ENCODE measurements at regions not wholly inside any gene's neighbourhood (a gene's known extent, or its start where the extent isn't known, plus 50 kb on each side); places are given as distances from the start of the nearest gene placed in this dataset.

DNA sequence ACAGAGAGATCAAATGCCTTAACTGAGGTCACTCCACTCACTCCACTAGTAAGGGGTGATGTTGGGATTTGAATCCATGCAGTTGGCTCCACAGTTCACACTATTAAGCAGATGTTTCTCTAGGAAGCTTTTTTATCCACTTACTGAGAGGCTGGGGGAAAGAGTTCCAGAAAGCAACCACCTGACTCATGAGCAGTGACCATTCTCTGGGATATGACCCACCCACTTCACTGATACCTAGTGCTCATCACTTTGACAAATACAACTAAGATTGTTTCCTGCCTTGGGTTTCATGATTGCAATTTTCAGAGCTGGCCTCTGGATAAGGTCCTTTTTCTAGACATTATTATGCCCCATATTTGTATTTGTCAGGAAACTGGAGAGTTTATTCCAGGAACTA, 152.1 kb upstream of the PLEKHG7 start:
- Histone ChIP-seq H2AFZ (ENCODE audit: control insufficient read depth, low read depth, low read length) (peak overlapping the region; percentile 36), H3K9ac (ENCODE audit: control insufficient read depth, insufficient read depth, low read length) (no peak overlapping the region), H3K4me1 (ENCODE audit: control insufficient read depth, insufficient read depth, low read length) (peaks cover 59% of the 10 kb centered on the region), H3K9me3 (replicated peaks; ENCODE audit: control insufficient read depth, insufficient read depth, low read length) (no peaks in the 10 kb centered on the region), H3K4me3 (no peak overlapping the region), H4K20me1 (ENCODE audit: control insufficient read depth, insufficient read depth) (no peaks in the 10 kb centered on the region), H3K79me2 (ENCODE audit: control insufficient read depth, insufficient read depth, low read length) (peaks cover 4% of the 10 kb centered on the region), H3K36me3 (ENCODE audit: control insufficient read depth in 2 of 2, insufficient read depth in 2 of 2, low read length in 1 of 2) (no peaks in the 10 kb centered on the region), H3K27ac (ENCODE audit: control insufficient read depth, insufficient read depth) (peak overlapping the region; percentile 98), H3K4me2 (ENCODE audit: control insufficient read depth, insufficient read depth) (no peak overlapping the region), H3K27me3 (replicated peaks in 1 of 2; ENCODE audit: control insufficient read depth in 2 of 2, insufficient read depth in 2 of 2, low read length in 1 of 2) (no peaks in the 10 kb centered on the region)
- RAD21 ChIA-PET (ENCODE audit: unreplicated experiment), result interaction anchor here (0.8 to 15.5 kb wide), 13 partner anchors 11 to 413 kb away, joined by 3 to 346 read pairs (median 6); partner anchors contain the start of gene BTG1
- POLR2A ChIA-PET, result interaction anchor here (0.7 to 15.5 kb wide), 8 partner anchors 9 to 147 kb away, joined by 3 to 204 read pairs (median 4); no protein-coding TSS in a partner anchor
- in situ Hi-C loops (cut with MboI), result loop anchor here (25.0 kb wide), 1 partner anchor 88 kb away; no protein-coding TSS in a partner anchor
- SMC1A ChIA-PET (ENCODE audit: uncharacterized antibody, unreplicated experiment), result interaction anchor here (0.6 to 9.6 kb wide), 22 partner anchors 9 to 416 kb away, joined by 3 to 228 read pairs (median 4); no protein-coding TSS in a partner anchor
- FAIRE-seq (no peak), ATAC-seq (no peak), DNase-seq (ENCODE audit: low read depth, low spot score) (no peak)
- no TSS peak for BruUV-seq (replicated peaks)
- intact Hi-C loops (cut with micrococcal nuclease; ENCODE audit: unreplicated experiment), result no loop called here
- CTCF ChIA-PET, result interaction anchor here (0.6 to 2.9 kb wide), 8 partner anchors 9 to 405 kb away, joined by 3 to 16 read pairs (median 5); partner anchors contain the start of gene BTG1
- TF ChIP-seq TBL1XR1 (IDR thresholded peaks at IDR 0.05; ENCODE audit: low read depth, low read length) (no peak), TARDBP (IDR thresholded peaks at IDR 0.05; ENCODE audit: borderline replicate concordance) (no peak), MYB (IDR thresholded peaks at IDR 0.05; ENCODE audit: borderline replicate concordance, low read depth, low read length) (no peak), POU2F2 (IDR thresholded peaks at IDR 0.05; ENCODE audit: borderline replicate concordance, low read depth, low read length) (no peak), SREBF2 (IDR thresholded peaks at IDR 0.05; ENCODE audit: low read length) (no peak), ZNF24 (IDR thresholded peaks at IDR 0.05) (no peak), TAF1 (IDR thresholded peaks at IDR 0.05; ENCODE audit: borderline replicate concordance, low read depth, low read length) (no peak), ZNF622 (IDR thresholded peaks at IDR 0.05) (no peak), CREM (IDR thresholded peaks at IDR 0.05; ENCODE audit: low read depth) (no peak), BMI1 (IDR thresholded peaks at IDR 0.05; ENCODE audit: borderline replicate concordance) (no peak), E2F8 (IDR thresholded peaks at IDR 0.05; ENCODE audit: low read depth, partially characterized antibody) (no peak), SPI1 (IDR thresholded peaks at IDR 0.05; ENCODE audit: borderline replicate concordance, insufficient read depth, low read depth, low read length) (no peak), ZSCAN29 (IDR thresholded peaks at IDR 0.05) (no peak)
- TF ChIP-seq, protein P1, sequence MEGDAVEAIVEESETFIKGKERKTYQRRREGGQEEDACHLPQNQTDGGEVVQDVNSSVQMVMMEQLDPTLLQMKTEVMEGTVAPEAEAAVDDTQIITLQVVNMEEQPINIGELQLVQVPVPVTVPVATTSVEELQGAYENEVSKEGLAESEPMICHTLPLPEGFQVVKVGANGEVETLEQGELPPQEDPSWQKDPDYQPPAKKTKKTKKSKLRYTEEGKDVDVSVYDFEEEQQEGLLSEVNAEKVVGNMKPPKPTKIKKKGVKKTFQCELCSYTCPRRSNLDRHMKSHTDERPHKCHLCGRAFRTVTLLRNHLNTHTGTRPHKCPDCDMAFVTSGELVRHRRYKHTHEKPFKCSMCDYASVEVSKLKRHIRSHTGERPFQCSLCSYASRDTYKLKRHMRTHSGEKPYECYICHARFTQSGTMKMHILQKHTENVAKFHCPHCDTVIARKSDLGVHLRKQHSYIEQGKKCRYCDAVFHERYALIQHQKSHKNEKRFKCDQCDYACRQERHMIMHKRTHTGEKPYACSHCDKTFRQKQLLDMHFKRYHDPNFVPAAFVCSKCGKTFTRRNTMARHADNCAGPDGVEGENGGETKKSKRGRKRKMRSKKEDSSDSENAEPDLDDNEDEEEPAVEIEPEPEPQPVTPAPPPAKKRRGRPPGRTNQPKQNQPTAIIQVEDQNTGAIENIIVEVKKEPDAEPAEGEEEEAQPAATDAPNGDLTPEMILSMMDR (IDR thresholded peaks at IDR 0.05 in 2 of 3, conservative IDR thresholded peaks at IDR 0.05 in 1 of 3; ENCODE audit: control insufficient read depth in 2 of 3, extremely low read depth in 1 of 3, insufficient read depth in 1 of 3, low read depth in 3 of 3, low read length in 3 of 3), result no peak
- TF ChIP-seq, protein P2, sequence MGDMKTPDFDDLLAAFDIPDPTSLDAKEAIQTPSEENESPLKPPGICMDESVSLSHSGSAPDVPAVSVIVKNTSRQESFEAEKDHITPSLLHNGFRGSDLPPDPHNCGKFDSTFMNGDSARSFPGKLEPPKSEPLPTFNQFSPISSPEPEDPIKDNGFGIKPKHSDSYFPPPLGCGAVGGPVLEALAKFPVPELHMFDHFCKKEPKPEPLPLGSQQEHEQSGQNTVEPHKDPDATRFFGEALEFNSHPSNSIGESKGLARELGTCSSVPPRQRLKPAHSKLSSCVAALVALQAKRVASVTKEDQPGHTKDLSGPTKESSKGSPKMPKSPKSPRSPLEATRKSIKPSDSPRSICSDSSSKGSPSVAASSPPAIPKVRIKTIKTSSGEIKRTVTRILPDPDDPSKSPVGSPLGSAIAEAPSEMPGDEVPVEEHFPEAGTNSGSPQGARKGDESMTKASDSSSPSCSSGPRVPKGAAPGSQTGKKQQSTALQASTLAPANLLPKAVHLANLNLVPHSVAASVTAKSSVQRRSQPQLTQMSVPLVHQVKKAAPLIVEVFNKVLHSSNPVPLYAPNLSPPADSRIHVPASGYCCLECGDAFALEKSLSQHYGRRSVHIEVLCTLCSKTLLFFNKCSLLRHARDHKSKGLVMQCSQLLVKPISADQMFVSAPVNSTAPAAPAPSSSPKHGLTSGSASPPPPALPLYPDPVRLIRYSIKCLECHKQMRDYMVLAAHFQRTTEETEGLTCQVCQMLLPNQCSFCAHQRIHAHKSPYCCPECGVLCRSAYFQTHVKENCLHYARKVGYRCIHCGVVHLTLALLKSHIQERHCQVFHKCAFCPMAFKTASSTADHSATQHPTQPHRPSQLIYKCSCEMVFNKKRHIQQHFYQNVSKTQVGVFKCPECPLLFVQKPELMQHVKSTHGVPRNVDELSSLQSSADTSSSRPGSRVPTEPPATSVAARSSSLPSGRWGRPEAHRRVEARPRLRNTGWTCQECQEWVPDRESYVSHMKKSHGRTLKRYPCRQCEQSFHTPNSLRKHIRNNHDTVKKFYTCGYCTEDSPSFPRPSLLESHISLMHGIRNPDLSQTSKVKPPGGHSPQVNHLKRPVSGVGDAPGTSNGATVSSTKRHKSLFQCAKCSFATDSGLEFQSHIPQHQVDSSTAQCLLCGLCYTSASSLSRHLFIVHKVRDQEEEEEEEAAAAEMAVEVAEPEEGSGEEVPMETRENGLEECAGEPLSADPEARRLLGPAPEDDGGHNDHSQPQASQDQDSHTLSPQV (IDR thresholded peaks at IDR 0.05), result no peak
- TF ChIP-seq, protein P3, sequence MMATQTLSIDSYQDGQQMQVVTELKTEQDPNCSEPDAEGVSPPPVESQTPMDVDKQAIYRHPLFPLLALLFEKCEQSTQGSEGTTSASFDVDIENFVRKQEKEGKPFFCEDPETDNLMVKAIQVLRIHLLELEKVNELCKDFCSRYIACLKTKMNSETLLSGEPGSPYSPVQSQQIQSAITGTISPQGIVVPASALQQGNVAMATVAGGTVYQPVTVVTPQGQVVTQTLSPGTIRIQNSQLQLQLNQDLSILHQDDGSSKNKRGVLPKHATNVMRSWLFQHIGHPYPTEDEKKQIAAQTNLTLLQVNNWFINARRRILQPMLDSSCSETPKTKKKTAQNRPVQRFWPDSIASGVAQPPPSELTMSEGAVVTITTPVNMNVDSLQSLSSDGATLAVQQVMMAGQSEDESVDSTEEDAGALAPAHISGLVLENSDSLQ (IDR thresholded peaks at IDR 0.05), result no peak

Data from GM12878 (cell line).